ENCODE measurements at regions not wholly inside any gene's neighbourhood (a gene's known extent, or its start where the extent isn't known, plus 50 kb on each side); places are given as distances from the start of the nearest gene placed in this dataset.

- TF ChIP-seq CTCF (IDR thresholded peaks at IDR 0.05; ENCODE audit: control extremely low read depth in 1 of 3, insufficient read depth in 1 of 3, low read depth in 1 of 3, low read length in 3 of 3), result no peak
- no peak for TF ChIP-seq MAFK (IDR thresholded peaks at IDR 0.05; ENCODE audit: low read depth, low read length)
- no peak for TF ChIP-seq GABPA (IDR thresholded peaks at IDR 0.05; ENCODE audit: borderline replicate concordance, insufficient read depth, low read length)
- TF ChIP-seq RBBP5 (IDR thresholded peaks at IDR 0.05; ENCODE audit: borderline replicate concordance, low read depth, low read length), result no peak
- no peak for TF ChIP-seq SP2 (IDR thresholded peaks at IDR 0.05; ENCODE audit: low read length)
- TF ChIP-seq, protein P1, sequence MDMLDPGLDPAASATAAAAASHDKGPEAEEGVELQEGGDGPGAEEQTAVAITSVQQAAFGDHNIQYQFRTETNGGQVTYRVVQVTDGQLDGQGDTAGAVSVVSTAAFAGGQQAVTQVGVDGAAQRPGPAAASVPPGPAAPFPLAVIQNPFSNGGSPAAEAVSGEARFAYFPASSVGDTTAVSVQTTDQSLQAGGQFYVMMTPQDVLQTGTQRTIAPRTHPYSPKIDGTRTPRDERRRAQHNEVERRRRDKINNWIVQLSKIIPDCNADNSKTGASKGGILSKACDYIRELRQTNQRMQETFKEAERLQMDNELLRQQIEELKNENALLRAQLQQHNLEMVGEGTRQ (IDR thresholded peaks at IDR 0.05; ENCODE audit: low read length), result no peak
- TF ChIP-seq EGR1 (IDR thresholded peaks at IDR 0.05; ENCODE audit: borderline replicate concordance, low read depth, low read length), result no peak
These were observed 177.8 kb upstream of the SMIM23 start for GRCh38 chr5:171607863-171608262.

Data from H1 (cell line).